ENCODE measurements at regions not wholly inside any gene's neighbourhood (a gene's known extent, or its start where the extent isn't known, plus 50 kb on each side); places are given as distances from the start of the nearest gene placed in this dataset.

GRCh38 chr4:64539234-64539849 is 130.1 kb upstream of the TECRL start:
- peak; percentile 58 to 70 (median 63) for TF ChIP-seq CTCF (IDR thresholded peaks at IDR 0.05)
- TF ChIP-seq POLR2A (IDR thresholded peaks at IDR 0.05) = no peak

All from uterus (tissue), 2 donors.